GM12874 (cell line): ENCODE measurements at regions not wholly inside any gene's neighbourhood (a gene's known extent, or its start where the extent isn't known, plus 50 kb on each side); places are given as distances from the start of the nearest gene placed in this dataset.

Experiments used
- TF ChIP-seq, protein P1 (sequence below): IDR thresholded peaks from 2 replicates; pipeline ENCODE4 v1.5.1; 2011; ENCODE audit warnings: low read depth, mild to moderate bottlenecking, control low read depth, low read length, moderate library complexity; ENCODE audit not compliant: insufficient read depth

DNA sequence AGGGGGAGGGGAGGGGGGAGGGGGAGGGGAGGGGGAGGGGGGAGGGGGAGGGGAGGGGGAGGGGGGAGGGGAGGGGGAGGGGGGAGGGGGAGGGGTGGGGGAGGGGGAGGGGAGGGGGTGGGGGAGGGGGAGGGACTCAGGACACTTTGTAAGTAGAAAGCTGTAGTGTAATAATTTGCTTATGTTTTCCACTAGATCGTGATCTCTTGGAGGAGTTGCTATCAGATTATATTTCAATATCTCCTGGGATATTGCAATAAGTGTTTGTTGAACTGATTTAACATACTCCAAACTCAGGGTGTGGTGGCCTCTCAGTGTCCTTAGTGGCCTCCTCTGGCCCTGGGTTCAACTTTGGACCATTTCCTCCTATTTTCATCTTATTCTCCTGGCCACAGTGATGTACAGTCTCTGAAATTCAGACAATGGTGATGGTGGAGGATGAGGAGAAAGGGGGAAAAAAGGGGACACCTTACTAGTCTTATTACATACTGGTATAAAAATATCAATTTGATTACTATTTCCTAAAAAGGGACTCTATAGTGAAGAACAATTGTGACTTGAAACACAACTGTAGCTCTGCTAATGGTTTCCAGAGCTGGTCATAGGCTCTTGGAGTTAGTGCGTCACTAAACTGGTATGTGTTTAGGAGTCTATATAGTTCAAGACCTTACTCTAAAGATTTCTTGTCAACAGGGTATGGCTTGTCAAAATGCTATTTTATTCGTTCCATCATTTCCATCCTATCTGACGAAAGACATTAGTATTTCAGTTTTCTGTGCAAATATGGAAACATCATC, 89.6 kb downstream of the DDX1 start:
- TF ChIP-seq, protein P1, sequence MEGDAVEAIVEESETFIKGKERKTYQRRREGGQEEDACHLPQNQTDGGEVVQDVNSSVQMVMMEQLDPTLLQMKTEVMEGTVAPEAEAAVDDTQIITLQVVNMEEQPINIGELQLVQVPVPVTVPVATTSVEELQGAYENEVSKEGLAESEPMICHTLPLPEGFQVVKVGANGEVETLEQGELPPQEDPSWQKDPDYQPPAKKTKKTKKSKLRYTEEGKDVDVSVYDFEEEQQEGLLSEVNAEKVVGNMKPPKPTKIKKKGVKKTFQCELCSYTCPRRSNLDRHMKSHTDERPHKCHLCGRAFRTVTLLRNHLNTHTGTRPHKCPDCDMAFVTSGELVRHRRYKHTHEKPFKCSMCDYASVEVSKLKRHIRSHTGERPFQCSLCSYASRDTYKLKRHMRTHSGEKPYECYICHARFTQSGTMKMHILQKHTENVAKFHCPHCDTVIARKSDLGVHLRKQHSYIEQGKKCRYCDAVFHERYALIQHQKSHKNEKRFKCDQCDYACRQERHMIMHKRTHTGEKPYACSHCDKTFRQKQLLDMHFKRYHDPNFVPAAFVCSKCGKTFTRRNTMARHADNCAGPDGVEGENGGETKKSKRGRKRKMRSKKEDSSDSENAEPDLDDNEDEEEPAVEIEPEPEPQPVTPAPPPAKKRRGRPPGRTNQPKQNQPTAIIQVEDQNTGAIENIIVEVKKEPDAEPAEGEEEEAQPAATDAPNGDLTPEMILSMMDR: no peak

DNA sequence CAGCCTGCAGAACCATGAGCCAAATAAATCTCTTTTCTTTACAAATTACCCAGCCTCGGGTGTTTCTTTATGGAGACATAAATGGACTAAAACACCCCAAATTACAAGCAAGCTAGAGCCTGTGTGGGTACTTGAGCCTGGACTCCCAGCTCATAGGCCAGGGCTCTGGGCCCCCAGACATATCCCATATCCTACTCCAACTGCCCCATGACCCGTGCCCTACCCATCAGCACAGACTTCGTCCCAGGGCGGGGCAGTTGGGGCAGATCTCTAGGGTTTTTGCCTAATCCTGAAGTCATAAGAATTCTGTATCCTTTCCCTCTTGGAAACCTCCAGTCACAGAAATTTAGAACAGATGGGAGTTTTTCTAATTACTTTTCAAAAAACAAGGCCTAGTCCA, 90.7 kb downstream of the DDX1 start:
- TF ChIP-seq, protein P1: no peak

DNA sequence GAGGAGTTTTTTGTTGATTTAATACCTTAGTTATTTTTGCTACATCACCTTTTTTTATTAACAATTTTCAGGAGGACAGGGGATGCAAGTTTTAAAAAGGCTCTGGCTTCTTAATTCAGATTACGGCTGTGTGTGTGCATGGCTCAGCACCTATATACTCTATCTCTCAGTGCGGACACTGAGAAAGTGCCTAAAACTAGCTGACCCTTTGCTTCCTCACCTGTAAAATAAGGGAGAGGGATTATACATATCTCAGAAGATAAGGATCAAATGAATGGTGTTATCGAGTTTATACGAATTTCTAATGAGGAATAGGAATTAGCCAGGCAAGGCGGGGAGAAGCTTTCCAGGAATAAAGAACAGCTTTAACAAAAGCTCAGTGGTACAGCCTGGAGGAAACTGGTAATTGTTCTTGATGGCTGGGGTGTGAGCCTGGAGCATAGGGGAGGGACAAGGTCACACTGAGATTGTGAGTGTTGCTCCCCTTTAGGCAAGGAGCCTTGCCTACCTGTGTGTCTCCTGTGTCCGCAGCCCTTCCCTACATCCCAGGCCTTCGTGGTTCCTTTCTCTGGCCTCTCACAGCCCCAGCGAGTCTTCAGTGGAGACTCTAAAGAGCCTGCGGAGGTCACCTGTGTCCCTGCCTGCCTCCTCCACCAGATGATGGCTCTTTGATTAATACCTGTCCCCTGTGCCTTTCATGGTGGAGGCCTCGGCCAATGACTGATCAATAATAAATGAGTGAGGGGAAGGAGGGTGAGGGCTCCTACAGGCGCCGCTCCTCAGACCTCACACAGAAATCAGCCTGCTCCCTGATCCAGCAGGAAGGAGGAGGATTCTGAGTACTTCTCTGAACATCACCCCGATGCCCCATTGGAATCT, 92.7 kb downstream of the DDX1 start:
- TF ChIP-seq, protein P1: no peak

DNA sequence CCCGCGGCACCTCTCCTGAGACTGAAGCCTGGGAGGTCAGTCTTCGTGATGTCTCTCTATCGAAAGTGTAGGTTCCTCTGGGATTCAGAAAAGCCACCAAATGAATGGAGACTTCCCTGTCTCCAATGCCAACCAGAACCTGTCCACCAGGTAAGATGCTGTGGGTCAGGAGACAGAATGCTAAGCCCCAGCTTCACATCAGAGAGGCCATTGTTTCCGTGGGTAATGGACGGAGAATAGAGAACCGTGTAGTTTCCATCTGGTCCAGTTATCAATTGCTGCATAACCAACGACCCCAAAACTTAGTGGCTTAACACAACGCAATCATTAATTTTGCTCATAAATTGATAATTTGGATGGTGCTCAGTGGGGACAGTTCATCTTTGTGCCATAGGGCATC, 93.5 kb downstream of the DDX1 start:
- TF ChIP-seq, protein P1: no peak

DNA sequence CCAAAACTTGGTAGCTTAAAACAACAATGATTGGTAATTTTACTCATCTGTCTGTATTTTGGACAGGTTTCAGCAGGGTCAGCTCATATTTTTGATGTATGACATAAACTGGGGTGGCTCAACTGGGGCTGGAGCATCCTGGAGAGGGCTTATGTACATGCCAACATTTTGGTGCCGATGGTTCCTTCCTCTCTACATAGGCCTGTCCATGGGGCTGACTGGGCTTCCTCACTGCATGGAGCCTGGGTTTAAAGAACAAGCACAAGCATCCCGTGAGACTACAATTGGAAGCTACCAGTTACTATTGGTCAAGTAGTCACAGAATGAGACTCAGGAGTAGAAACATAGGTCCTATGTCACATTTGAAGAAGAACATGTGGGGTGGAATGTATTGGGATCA, 95.0 kb downstream of the DDX1 start:
- TF ChIP-seq, protein P1: no peak

DNA sequence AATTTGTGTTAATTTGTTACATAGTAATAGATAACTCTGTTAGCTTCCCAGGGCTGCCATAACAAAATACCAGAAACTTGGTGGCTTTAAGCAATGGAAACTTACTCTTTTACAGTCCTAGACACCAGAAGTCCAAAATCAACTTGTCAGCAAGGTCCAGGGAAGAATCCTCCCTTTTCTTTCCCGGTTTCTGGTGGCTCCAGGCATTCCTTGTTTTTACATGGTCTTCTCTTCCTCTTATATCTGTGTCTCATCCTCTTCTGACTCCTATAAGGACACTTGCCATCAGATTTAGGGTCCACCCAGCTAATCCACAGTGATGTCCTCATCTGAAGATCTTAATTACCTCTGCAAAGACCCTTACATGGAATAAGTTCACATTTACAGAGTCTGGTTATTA, 95.6 kb downstream of the DDX1 start:
- TF ChIP-seq, protein P1: no peak

DNA sequence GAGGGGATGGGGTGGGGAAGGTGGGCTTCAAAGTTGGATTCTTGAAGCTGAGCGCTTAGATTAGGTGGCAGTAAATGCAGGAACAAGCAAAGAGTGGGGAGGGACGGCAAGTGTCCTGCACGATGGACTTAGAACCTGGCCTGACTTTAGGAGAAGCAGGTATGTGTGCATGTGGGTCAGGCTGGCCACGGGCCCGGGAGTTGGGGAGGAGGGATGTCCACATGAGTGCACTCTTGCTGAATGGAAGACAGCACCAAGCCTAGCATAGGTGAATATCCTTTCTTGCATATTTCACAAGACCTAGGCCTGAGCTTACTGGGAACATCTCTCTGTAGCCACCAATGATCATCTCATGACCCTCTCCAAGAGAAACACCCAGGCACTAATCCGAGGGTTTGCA, 96.1 kb downstream of the DDX1 start:
- TF ChIP-seq, protein P1: no peak
